Gastrocnemius medialis (tissue), 4 donors: ENCODE measurements at regions not wholly inside any gene's neighbourhood (a gene's known extent, or its start where the extent isn't known, plus 50 kb on each side); places are given as distances from the start of the nearest gene placed in this dataset.

ENCODE experiments used
- CTCF ChIP-seq, 5 experiments: fragments of 450-650 bp in 3 of 5; fragments of 200-600 bp in 2 of 5; sonication (generic) in 2 of 5; IDR thresholded peaks in 4 of 5; conservative IDR thresholded peaks in 1 of 5; 1 replicate in 4 of 5; 2 replicates in 1 of 5; pipeline ENCODE4 v1.5.1; 2016 to 2019; ENCODE audit warnings: antibody characterized with exemption in 5 of 5, mild to moderate bottlenecking in 3 of 5, moderate library complexity in 3 of 5
- POLR2A ChIP-seq, 2 donors: fragments of 450-650 bp; IDR thresholded peaks; one replicate each; pipeline ENCODE4 v1.6.1; 2017; ENCODE audit warnings: antibody characterized with exemption in 2 of 2, mild to moderate bottlenecking in 2 of 2, moderate library complexity in 2 of 2

- TF ChIP-seq POLR2A (IDR thresholded peaks at IDR 0.05): no peak
- TF ChIP-seq CTCF (IDR thresholded peaks at IDR 0.05 in 4 of 5, conservative IDR thresholded peaks at IDR 0.05 in 1 of 5): no peak
These were observed 93.0 kb downstream of the APIP start for GRCh38 chr11:34823197-34823596.
